ENCODE measurements at regions not wholly inside any gene's neighbourhood (a gene's known extent, or its start where the extent isn't known, plus 50 kb on each side); places are given as distances from the start of the nearest gene placed in this dataset.

DNA sequence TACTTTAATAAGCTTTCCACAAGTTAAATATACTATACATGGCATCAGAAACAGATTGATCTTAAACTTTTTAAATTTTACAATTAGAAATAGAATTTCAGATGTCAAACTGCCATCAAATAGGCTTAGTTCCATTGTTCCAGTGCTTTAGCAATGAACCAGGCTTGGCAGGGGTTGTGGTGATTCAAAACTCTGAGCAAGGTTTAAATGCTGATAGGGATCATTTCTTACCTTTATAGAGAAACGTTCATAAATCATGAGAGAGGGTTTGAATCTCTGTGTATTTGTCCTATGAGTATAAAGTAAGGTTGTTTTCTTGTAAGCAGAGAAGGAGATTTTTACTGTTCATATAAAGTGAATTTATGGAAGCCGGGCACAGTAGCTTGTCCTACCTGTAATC lies 794.5 kb upstream of the TBX3 start:
- Histone ChIP-seq H3K4me3 (no peak overlapping the region), H2AFZ (ENCODE audit: low read depth, low read length) (no peak overlapping the region), H3K9ac (ENCODE audit: insufficient read depth in 1 of 2, low read depth in 2 of 2, low read length in 2 of 2) (no peak overlapping the region), H3K79me2 (ENCODE audit: control insufficient read depth, insufficient read depth, low read length) (no peaks in the 10 kb centered on the region), H3K4me1 (replicated peaks in 1 of 2; ENCODE audit: control insufficient read depth in 2 of 2, insufficient read depth in 2 of 2, low read length in 2 of 2) (no peaks in the 10 kb centered on the region), H3K4me2 (ENCODE audit: insufficient read depth, low read length) (no peak overlapping the region), H4K20me1 (replicated peaks; ENCODE audit: control insufficient read depth, insufficient read depth, low read length) (no peaks in the 10 kb centered on the region), H3K27me3 (ENCODE audit: control insufficient read depth in 2 of 2, insufficient read depth in 2 of 2, low read length in 2 of 2) (no peaks in the 10 kb centered on the region), H3K27ac (ENCODE audit: extremely low read depth, low read depth, low read length) (no peak overlapping the region), H3K9me3 (replicated peaks; ENCODE audit: control insufficient read depth, insufficient read depth, low read depth, low read length) (no peaks in the 10 kb centered on the region), H3K9me1 (ENCODE audit: control insufficient read depth, insufficient read depth, low read length) (no peaks in the 10 kb centered on the region), H3K36me3 (ENCODE audit: control insufficient read depth, insufficient read depth, low read length) (no peaks in the 10 kb centered on the region)
- WGBS (ENCODE audit: insufficient coverage, low coverage, missing lambda C conversion rate), result 0% methylated on average over 2 of the region's 2 CpGs
- in situ Hi-C loops (cut with MboI) (no loop called here), intact Hi-C loops (cut with micrococcal nuclease) (no loop called here)
- ChIA-PET CTCF (ENCODE audit: low intra/inter-chr PET ratio) (no interaction called here), POLR2A (interaction anchor here (0.6 to 0.8 kb wide), 2 partner anchors 15 to 575 kb away, joined by 3 read pairs; no protein-coding TSS in a partner anchor)
- DNase-seq (ENCODE audit: extremely low read depth in 1 of 4, low spot score in 3 of 4), result no peak
- no peak for ATAC-seq
- no peak for TF ChIP-seq SRSF7 (optimal IDR thresholded peaks at IDR 0.05; ENCODE audit: low read depth, low read length)
- TF ChIP-seq ZNF830 (CRISPR knock-in tag; IDR thresholded peaks at IDR 0.05), result no peak
- TF ChIP-seq, protein P1, sequence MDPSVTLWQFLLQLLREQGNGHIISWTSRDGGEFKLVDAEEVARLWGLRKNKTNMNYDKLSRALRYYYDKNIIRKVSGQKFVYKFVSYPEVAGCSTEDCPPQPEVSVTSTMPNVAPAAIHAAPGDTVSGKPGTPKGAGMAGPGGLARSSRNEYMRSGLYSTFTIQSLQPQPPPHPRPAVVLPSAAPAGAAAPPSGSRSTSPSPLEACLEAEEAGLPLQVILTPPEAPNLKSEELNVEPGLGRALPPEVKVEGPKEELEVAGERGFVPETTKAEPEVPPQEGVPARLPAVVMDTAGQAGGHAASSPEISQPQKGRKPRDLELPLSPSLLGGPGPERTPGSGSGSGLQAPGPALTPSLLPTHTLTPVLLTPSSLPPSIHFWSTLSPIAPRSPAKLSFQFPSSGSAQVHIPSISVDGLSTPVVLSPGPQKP (CRISPR knock-in tag; IDR thresholded peaks at IDR 0.05), result no peak
- no peak for TF ChIP-seq RBM39 (optimal IDR thresholded peaks at IDR 0.05; ENCODE audit: low read depth, low read length)
- TF ChIP-seq, protein P2, sequence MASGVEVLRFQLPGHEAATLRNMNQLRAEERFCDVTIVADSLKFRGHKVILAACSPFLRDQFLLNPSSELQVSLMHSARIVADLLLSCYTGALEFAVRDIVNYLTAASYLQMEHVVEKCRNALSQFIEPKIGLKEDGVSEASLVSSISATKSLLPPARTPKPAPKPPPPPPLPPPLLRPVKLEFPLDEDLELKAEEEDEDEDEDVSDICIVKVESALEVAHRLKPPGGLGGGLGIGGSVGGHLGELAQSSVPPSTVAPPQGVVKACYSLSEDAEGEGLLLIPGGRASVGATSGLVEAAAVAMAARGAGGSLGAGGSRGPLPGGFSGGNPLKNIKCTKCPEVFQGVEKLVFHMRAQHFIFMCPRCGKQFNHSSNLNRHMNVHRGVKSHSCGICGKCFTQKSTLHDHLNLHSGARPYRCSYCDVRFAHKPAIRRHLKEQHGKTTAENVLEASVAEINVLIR (CRISPR knock-in tag; IDR thresholded peaks at IDR 0.05), result no peak
- TF ChIP-seq BACH1 (tag; IDR thresholded peaks at IDR 0.05), result no peak
- BruUV-seq (replicated peaks), result no TSS peak
- FAIRE-seq, result no peak

Measured in K562 (cell line).